ENCODE measurements at regions not wholly inside any gene's neighbourhood (a gene's known extent, or its start where the extent isn't known, plus 50 kb on each side); places are given as distances from the start of the nearest gene placed in this dataset.

GRCh38 chr12:69105101-69105962 is 134.0 kb upstream of the CPSF6 start:
- DNase-seq (ENCODE audit: low spot score): no peak
- H3K4ac ChIP-seq (ENCODE audit: low read length): no peak overlapping the region
- H3K4me2 ChIP-seq (ENCODE audit: insufficient read depth, low read length, poor library complexity, severe bottlenecking): no peak overlapping the region
- no peaks in the 10 kb centered on the region for H3K27me3 ChIP-seq (ENCODE audit: control insufficient read depth in 3 of 3, insufficient read depth in 3 of 3, low read depth in 1 of 3, low read length in 3 of 3)
- H2BK12ac ChIP-seq (ENCODE audit: low read length): no peak overlapping the region
- no peak overlapping the region for H4K8ac ChIP-seq (ENCODE audit: low read depth, low read length)
- no peaks in the 10 kb centered on the region for H3K79me1 ChIP-seq (ENCODE audit: low read depth, low read length)
- H3K9me3 ChIP-seq (replicated peaks in 1 of 2; ENCODE audit: control insufficient read depth in 2 of 2, insufficient read depth in 1 of 2, low read depth in 1 of 2, low read length in 2 of 2): no peaks in the 10 kb centered on the region
- H3K27ac ChIP-seq (replicated peaks; ENCODE audit: low read length): no peak overlapping the region
- no peaks in the 10 kb centered on the region for H3K36me3 ChIP-seq (replicated peaks in 1 of 2; ENCODE audit: control insufficient read depth in 2 of 2, insufficient read depth in 2 of 2, low read length in 2 of 2)
- no peak overlapping the region for H4K91ac ChIP-seq (ENCODE audit: low read depth, low read length, poor library complexity)
- no CpG with 5 or more reads among the region's 3 CpGs for WGBS, 2 donors (ENCODE audit: extremely low coverage in 2 of 2, insufficient read length in 2 of 2, insufficient replicate concordance in 1 of 2)
- H3K4me1 ChIP-seq (ENCODE audit: control insufficient read depth in 2 of 2, insufficient read depth in 1 of 2, low read depth in 1 of 2, low read length in 2 of 2): peaks cover 0 to 2% of the 10 kb centered on the region in 2 donors
- no peak overlapping the region for H3K14ac ChIP-seq (ENCODE audit: low read length)
- H3K23ac ChIP-seq (ENCODE audit: low read depth, low read length, poor library complexity): no peak overlapping the region
- no peak overlapping the region for H2BK120ac ChIP-seq (ENCODE audit: low read depth, low read length)
- H3K18ac ChIP-seq (ENCODE audit: low read length): no peak overlapping the region
- no peak overlapping the region for H2BK15ac ChIP-seq (ENCODE audit: low read length)
- H2AFZ ChIP-seq (ENCODE audit: low read length): no peak overlapping the region
- no peak overlapping the region for H3K9ac ChIP-seq (ENCODE audit: low read depth, low read length, poor library complexity)
- no peak overlapping the region for H2AK5ac ChIP-seq (ENCODE audit: low read depth, low read length)
- H2BK5ac ChIP-seq (ENCODE audit: low read length): no peak overlapping the region
- H3K4me3 ChIP-seq (ENCODE audit: low read length in 2 of 2): no peak overlapping the region

DNA sequence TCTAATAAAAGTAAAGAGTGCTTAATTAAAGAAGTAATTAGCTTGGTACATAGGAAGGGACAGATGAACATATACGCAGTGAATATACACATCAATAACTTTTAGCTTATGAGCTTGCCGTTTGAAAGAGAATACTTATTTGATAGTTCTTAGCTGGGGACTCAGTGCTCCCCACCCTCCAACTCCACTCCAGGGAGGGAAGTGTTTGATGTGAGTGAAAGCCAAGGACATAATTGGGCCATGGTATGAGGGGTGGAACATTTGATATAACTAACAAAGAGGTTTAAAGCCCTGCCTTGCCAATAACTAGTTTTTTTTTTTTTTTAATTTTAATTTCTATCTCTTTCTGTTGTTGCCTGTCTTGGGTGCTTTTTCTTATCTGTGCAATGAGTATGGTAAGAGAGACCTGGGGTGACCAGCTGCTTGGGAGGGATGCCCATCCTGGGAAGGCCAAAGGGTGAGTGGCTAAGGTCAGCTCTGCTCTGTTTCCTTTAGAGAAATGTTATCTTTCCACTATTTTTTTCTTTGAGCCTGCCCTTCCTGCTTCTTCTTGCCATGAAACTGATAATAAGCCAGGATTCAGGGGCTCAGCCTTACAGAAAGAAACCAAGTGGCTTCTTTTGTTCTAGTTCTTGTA is 132.8 kb upstream of the CPSF6 start:
- Histone ChIP-seq H4K91ac (ENCODE audit: low read depth, low read length, poor library complexity) (no peak overlapping the region), H3K9ac (ENCODE audit: low read depth, low read length, poor library complexity) (no peak overlapping the region), H3K9me3 (replicated peaks in 1 of 2; ENCODE audit: control insufficient read depth in 2 of 2, insufficient read depth in 1 of 2, low read depth in 1 of 2, low read length in 2 of 2) (no peaks in the 10 kb centered on the region), H2AK5ac (ENCODE audit: low read depth, low read length) (no peak overlapping the region), H3K4ac (ENCODE audit: low read length) (no peak overlapping the region), H4K8ac (ENCODE audit: low read depth, low read length) (no peak overlapping the region), H3K4me2 (ENCODE audit: insufficient read depth, low read length, poor library complexity, severe bottlenecking) (no peak overlapping the region), H3K36me3 (replicated peaks in 1 of 2; ENCODE audit: control insufficient read depth in 2 of 2, insufficient read depth in 2 of 2, low read length in 2 of 2) (no peaks in the 10 kb centered on the region), H2AFZ (ENCODE audit: low read length) (no peak overlapping the region), H2BK15ac (ENCODE audit: low read length) (no peak overlapping the region), H3K18ac (ENCODE audit: low read length) (no peak overlapping the region), H3K27ac (replicated peaks; ENCODE audit: low read length) (no peak overlapping the region), H3K79me1 (ENCODE audit: low read depth, low read length) (no peaks in the 10 kb centered on the region), H2BK5ac (ENCODE audit: low read length) (no peak overlapping the region), H2BK12ac (ENCODE audit: low read length) (no peak overlapping the region), H3K14ac (ENCODE audit: low read length) (no peak overlapping the region), H2BK120ac (ENCODE audit: low read depth, low read length) (no peak overlapping the region), H3K27me3 (ENCODE audit: control insufficient read depth in 3 of 3, insufficient read depth in 3 of 3, low read depth in 1 of 3, low read length in 3 of 3) (no peaks in the 10 kb centered on the region), H3K4me3 (ENCODE audit: low read length in 2 of 2) (no peak overlapping the region), H3K23ac (ENCODE audit: low read depth, low read length, poor library complexity) (no peak overlapping the region), H3K4me1 (ENCODE audit: control insufficient read depth in 2 of 2, insufficient read depth in 1 of 2, low read depth in 1 of 2, low read length in 2 of 2) (peaks cover 0 to 2% of the 10 kb centered on the region in 2 donors)
- no CpG with 5 or more reads among the region's 2 CpGs for WGBS, 2 donors (ENCODE audit: extremely low coverage in 2 of 2, insufficient read length in 2 of 2, insufficient replicate concordance in 1 of 2)
- no peak for DNase-seq (ENCODE audit: low spot score)

- no peak overlapping the region for H3K9ac ChIP-seq (ENCODE audit: low read depth, low read length, poor library complexity)
- no peak overlapping the region for H2BK120ac ChIP-seq (ENCODE audit: low read depth, low read length)
- H3K36me3 ChIP-seq (replicated peaks in 1 of 2; ENCODE audit: control insufficient read depth in 2 of 2, insufficient read depth in 2 of 2, low read length in 2 of 2): no peaks in the 10 kb centered on the region
- H2AK5ac ChIP-seq (ENCODE audit: low read depth, low read length): no peak overlapping the region
- WGBS, 2 donors (ENCODE audit: extremely low coverage in 2 of 2, insufficient read length in 2 of 2, insufficient replicate concordance in 1 of 2): no CpG with 5 or more reads among the region's 1 CpG
- no peak overlapping the region for H3K23ac ChIP-seq (ENCODE audit: low read depth, low read length, poor library complexity)
- no peaks in the 10 kb centered on the region for H3K79me1 ChIP-seq (ENCODE audit: low read depth, low read length)
- H2BK12ac ChIP-seq (ENCODE audit: low read length): no peak overlapping the region
- H3K9me3 ChIP-seq (replicated peaks in 1 of 2; ENCODE audit: control insufficient read depth in 2 of 2, insufficient read depth in 1 of 2, low read depth in 1 of 2, low read length in 2 of 2): no peaks in the 10 kb centered on the region
- no peak overlapping the region for H4K8ac ChIP-seq (ENCODE audit: low read depth, low read length)
- H3K4ac ChIP-seq (ENCODE audit: low read length): no peak overlapping the region
- peaks cover 0 to 2% (median 0%) of the 10 kb centered on the region in 3 experiments for H3K27me3 ChIP-seq (ENCODE audit: control insufficient read depth in 3 of 3, insufficient read depth in 3 of 3, low read depth in 1 of 3, low read length in 3 of 3)
- no peak overlapping the region for H2AFZ ChIP-seq (ENCODE audit: low read length)
- no peak overlapping the region for H3K18ac ChIP-seq (ENCODE audit: low read length)
- no peak overlapping the region for H4K91ac ChIP-seq (ENCODE audit: low read depth, low read length, poor library complexity)
- H3K4me1 ChIP-seq (ENCODE audit: control insufficient read depth in 2 of 2, insufficient read depth in 1 of 2, low read depth in 1 of 2, low read length in 2 of 2): peaks cover 0 to 2% of the 10 kb centered on the region in 2 donors
- H3K4me3 ChIP-seq (ENCODE audit: low read length in 2 of 2): no peak overlapping the region
- no peak overlapping the region for H3K27ac ChIP-seq (replicated peaks; ENCODE audit: low read length)
- no peak overlapping the region for H3K14ac ChIP-seq (ENCODE audit: low read length)
- no peak overlapping the region for H2BK5ac ChIP-seq (ENCODE audit: low read length)
- DNase-seq (ENCODE audit: low spot score): no peak
- no peak overlapping the region for H3K4me2 ChIP-seq (ENCODE audit: insufficient read depth, low read length, poor library complexity, severe bottlenecking)
- H2BK15ac ChIP-seq (ENCODE audit: low read length): no peak overlapping the region
Measured at GRCh38 chr12:69107541-69107940, 131.8 kb upstream of the CPSF6 start.

DNA sequence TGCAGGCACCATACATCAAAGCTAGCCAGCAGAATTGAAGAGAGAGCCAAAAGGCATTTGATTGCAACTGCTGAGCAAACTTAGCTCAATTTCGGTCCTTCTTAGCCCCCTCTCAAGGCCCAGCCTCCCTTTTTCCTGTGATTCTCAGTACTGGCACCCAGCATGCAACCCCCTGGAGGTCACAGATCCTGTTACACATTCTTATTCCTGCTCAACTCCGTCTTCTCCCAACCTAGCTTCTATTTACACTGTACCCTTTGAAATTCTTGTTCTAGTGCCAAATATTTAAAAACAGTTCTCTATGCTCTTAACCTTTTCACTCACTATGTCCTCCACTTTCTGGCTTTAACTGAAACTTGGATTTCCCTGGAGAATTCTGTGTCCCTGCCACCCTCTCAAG is 131.3 kb upstream of the CPSF6 start:
- H3K36me3 ChIP-seq (replicated peaks in 1 of 2; ENCODE audit: control insufficient read depth in 2 of 2, insufficient read depth in 2 of 2, low read length in 2 of 2): no peaks in the 10 kb centered on the region
- no peak for DNase-seq (ENCODE audit: low spot score)
- no CpG with 5 or more reads among the region's 2 CpGs for WGBS, 2 donors (ENCODE audit: extremely low coverage in 2 of 2, insufficient read length in 2 of 2, insufficient replicate concordance in 1 of 2)

More for the DNA sequence above, 131.3 kb upstream of the CPSF6 start:
- peaks cover 0 to 2% (median 0%) of the 10 kb centered on the region in 3 experiments for H3K27me3 ChIP-seq (ENCODE audit: control insufficient read depth in 3 of 3, insufficient read depth in 3 of 3, low read depth in 1 of 3, low read length in 3 of 3)
- H3K79me1 ChIP-seq (ENCODE audit: low read depth, low read length): no peaks in the 10 kb centered on the region
- no peak overlapping the region for H3K14ac ChIP-seq (ENCODE audit: low read length)
- H2BK15ac ChIP-seq (ENCODE audit: low read length): no peak overlapping the region
- no peak overlapping the region for H3K4ac ChIP-seq (ENCODE audit: low read length)
- no peak overlapping the region for H2AFZ ChIP-seq (ENCODE audit: low read length)
- H4K8ac ChIP-seq (ENCODE audit: low read depth, low read length): no peak overlapping the region
- H4K91ac ChIP-seq (ENCODE audit: low read depth, low read length, poor library complexity): no peak overlapping the region
- H3K4me1 ChIP-seq (ENCODE audit: control insufficient read depth in 2 of 2, insufficient read depth in 1 of 2, low read depth in 1 of 2, low read length in 2 of 2): peaks cover 0 to 2% of the 10 kb centered on the region in 2 donors
- H2AK5ac ChIP-seq (ENCODE audit: low read depth, low read length): no peak overlapping the region
- H3K27ac ChIP-seq (replicated peaks; ENCODE audit: low read length): no peak overlapping the region
- no peak overlapping the region for H3K23ac ChIP-seq (ENCODE audit: low read depth, low read length, poor library complexity)
- no peak overlapping the region for H2BK120ac ChIP-seq (ENCODE audit: low read depth, low read length)
- H3K18ac ChIP-seq (ENCODE audit: low read length): no peak overlapping the region
- H3K4me2 ChIP-seq (ENCODE audit: insufficient read depth, low read length, poor library complexity, severe bottlenecking): no peak overlapping the region
- H2BK12ac ChIP-seq (ENCODE audit: low read length): no peak overlapping the region
- H2BK5ac ChIP-seq (ENCODE audit: low read length): no peak overlapping the region
- no peaks in the 10 kb centered on the region for H3K9me3 ChIP-seq (replicated peaks in 1 of 2; ENCODE audit: control insufficient read depth in 2 of 2, insufficient read depth in 1 of 2, low read depth in 1 of 2, low read length in 2 of 2)
- no peak overlapping the region for H3K4me3 ChIP-seq (ENCODE audit: low read length in 2 of 2)
- no peak overlapping the region for H3K9ac ChIP-seq (ENCODE audit: low read depth, low read length, poor library complexity)
